ENCODE measurements at regions not wholly inside any gene's neighbourhood (a gene's known extent, or its start where the extent isn't known, plus 50 kb on each side); places are given as distances from the start of the nearest gene placed in this dataset.

DNA sequence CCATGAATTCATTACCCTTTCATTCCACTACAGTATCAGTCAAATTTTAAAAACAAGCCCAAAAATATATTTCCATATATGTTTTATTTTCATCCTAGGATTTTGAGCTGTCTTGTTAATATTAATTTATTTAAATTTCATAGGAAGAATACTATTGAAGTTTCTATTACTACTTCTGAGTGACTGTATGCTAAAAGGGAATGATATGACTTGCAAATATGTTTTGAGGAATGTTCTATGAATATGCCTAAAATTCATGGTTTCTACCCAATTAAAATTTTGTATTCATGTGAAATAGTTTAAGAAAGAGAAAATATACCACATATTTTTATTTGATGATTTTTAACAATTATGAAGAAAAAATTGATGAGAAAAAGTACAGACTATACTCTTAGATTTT lies 52.9 kb upstream of the BACH1 start:
- no peak for DNase-seq
- Histone ChIP-seq H3K27ac (no peak overlapping the region), H3K9me3 (no peaks in the 10 kb centered on the region), H3K27me3 (no peaks in the 10 kb centered on the region), H3K4me3 (no peak overlapping the region), H3K36me3 (no peaks in the 10 kb centered on the region), H3K4me1 (no peaks in the 10 kb centered on the region)
- intact Hi-C loops (cut with DNase I): no loop called here
- TF ChIP-seq CTCF (IDR thresholded peaks at IDR 0.05): no peak
- no peak for ATAC-seq

DNA sequence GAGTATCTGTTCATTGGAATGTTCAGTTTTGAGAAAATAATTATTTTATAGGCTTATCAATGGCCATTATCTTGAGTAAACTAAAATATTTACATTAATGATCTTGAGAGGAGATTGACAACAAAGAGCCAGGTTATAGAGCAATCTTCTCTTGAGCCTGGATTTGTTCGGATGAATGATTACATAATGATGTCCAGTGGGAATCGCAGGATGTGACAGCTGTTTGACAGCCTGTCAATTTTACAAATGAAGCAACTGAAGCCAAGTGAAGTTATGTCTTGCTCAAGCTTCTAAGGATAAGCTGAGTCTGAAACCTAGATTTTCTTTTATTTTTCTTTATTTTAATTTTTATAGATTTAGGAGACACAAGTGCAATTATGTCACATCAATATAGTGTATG lies 52.1 kb upstream of the BACH1 start:
- Histone ChIP-seq H3K27ac (no peak overlapping the region), H3K4me3 (no peak overlapping the region), H3K27me3 (no peaks in the 10 kb centered on the region), H3K36me3 (no peaks in the 10 kb centered on the region), H3K4me1 (no peaks in the 10 kb centered on the region), H3K9me3 (no peaks in the 10 kb centered on the region)
- intact Hi-C loops (cut with DNase I): no loop called here
- no peak for DNase-seq
- ATAC-seq: no peak
- TF ChIP-seq CTCF (IDR thresholded peaks at IDR 0.05): no peak

GRCh38 chr21:29248124-29248523 lies 50.6 kb upstream of the BACH1 start:
- TF ChIP-seq CTCF (IDR thresholded peaks at IDR 0.05): no peak
- H3K4me3 ChIP-seq: no peak overlapping the region
- no peak overlapping the region for H3K27ac ChIP-seq
- H3K9me3 ChIP-seq: no peaks in the 10 kb centered on the region
- ATAC-seq (peak; percentile 35), DNase-seq (no peak)
- no peaks in the 10 kb centered on the region for H3K36me3 ChIP-seq
- no peaks in the 10 kb centered on the region for H3K27me3 ChIP-seq
- intact Hi-C loops (cut with DNase I): no loop called here
- H3K4me1 ChIP-seq: no peaks in the 10 kb centered on the region

Measured in upper lobe of right lung (tissue), 1 donor.